A549 (cell line): ENCODE measurements at regions not wholly inside any gene's neighbourhood (a gene's known extent, or its start where the extent isn't known, plus 50 kb on each side); places are given as distances from the start of the nearest gene placed in this dataset.

Experiments used
- ATAC-seq, 2 experiments: fragments of 200-7000 bp in 1 of 2; fragments of >200 bp in 1 of 2; cut with Nextera tagmentation in 1 of 2; cut with Tn5 transposase in 1 of 2; 3 replicates each; pipeline versions ENCODE4 v1.8.0 to v1.9.1; 2018 to 2020; ENCODE audit warnings: mild to moderate bottlenecking in 1 of 2, moderate library complexity in 1 of 2
- CTCF ChIA-PET: fragments of 300-600 bp; sonication (Branson Sonifier 250); formaldehyde crosslinking; extraction: SDS; loops from one replicate; lab custom pipeline; 2021; ENCODE audit warnings: antibody characterized with exemption, inconsistent platforms; lab: Yijun Ruan, JAX
- POLR2A ChIA-PET: fragments of 350-600 bp; formaldehyde crosslinking; extraction: SDS; loops from one replicate; lab custom pipeline; 2021; ENCODE audit warnings: antibody characterized with exemption, inconsistent platforms; lab: Yijun Ruan, JAX
- DNase-seq, 2 experiments: peaks; one replicate each; pipeline versions ENCODE4 v3.0.0 to v3.0.0-alpha.2; 2011 to 2016; ENCODE audit warnings: low read depth in 1 of 2, low spot score in 1 of 2
- FAIRE-seq: peaks from 2 replicates; lab custom pipeline; 2011; peaks lifted over from hg19 to GRCh38; lab: Jason Lieb, UNC
- H3K27ac ChIP-seq, 2 experiments: fragments of >200 bp; sonication (Bioruptor Twin); formaldehyde crosslinking; 3 replicates each; pipeline ENCODE4 v1.5.1; 2016 to 2017
- H3K4me1 ChIP-seq: fragments of >200 bp; sonication (Bioruptor Twin); formaldehyde crosslinking; 3 replicates; pipeline ENCODE4 v1.6.1; 2016
- H3K4me2 ChIP-seq: fragments of >200 bp; sonication (Bioruptor Twin); formaldehyde crosslinking; 3 replicates; pipeline ENCODE4 v1.6.1; 2016
- H3K4me3 ChIP-seq: fragments of >200 bp; sonication (Bioruptor Twin); formaldehyde crosslinking; 3 replicates; pipeline ENCODE4 v1.5.1; 2016
- H3K9me3 ChIP-seq: fragments of >200 bp; sonication (Bioruptor Twin); formaldehyde crosslinking; 3 replicates; pipeline ENCODE4 v1.6.1; 2016
- E2F6 ChIP-seq: IDR thresholded peaks from 2 replicates; pipeline ENCODE4 v1.6.1; 2012; ENCODE audit warnings: low read depth, borderline replicate concordance
- ELK1 ChIP-seq: fragments of 150-350 bp; IDR thresholded peaks from 2 replicates; pipeline ENCODE4 v1.6.1; 2014; ENCODE audit warnings: low read depth, mild to moderate bottlenecking, low read length
- FOSL2 ChIP-seq, 2 experiments: fragments of 450-650 bp in 1 of 2; fragments of >200 bp in 1 of 2; sonication (Bioruptor Twin) in 1 of 2; formaldehyde crosslinking; IDR thresholded peaks; 2 replicates each; pipeline versions ENCODE4 v1.5.0 to v1.6.1; 2016 to 2020; ENCODE audit warnings: mild to moderate bottlenecking in 1 of 2, moderate library complexity in 1 of 2
- FOXS1 ChIP-seq: fragments of 250-450 bp; sonication (Bioruptor Pico); IDR thresholded peaks from 2 replicates; pipeline ENCODE4 v1.5.0; 2020; ENCODE audit warnings: mild to moderate bottlenecking, moderate library complexity
- HOXB5 ChIP-seq: fragments of 250-450 bp; sonication (Bioruptor Pico); IDR thresholded peaks from 2 replicates; pipeline ENCODE4 v1.5.0; 2020; ENCODE audit warnings: mild to moderate bottlenecking, moderate library complexity
- JUNB ChIP-seq: fragments of >200 bp; sonication (Bioruptor Twin); formaldehyde crosslinking; IDR thresholded peaks from 2 replicates; pipeline ENCODE4 v1.6.1; 2016
- KDM5A ChIP-seq: fragments of 200-600 bp; sonication (generic); IDR thresholded peaks from 2 replicates; pipeline ENCODE4 v1.6.1; 2016; ENCODE audit warnings: antibody characterized with exemption, mild to moderate bottlenecking
- MAZ ChIP-seq: fragments of 150-350 bp; IDR thresholded peaks from 2 replicates; pipeline ENCODE4 v1.6.1; 2014; ENCODE audit warnings: antibody characterized with exemption, low read depth, low read length, borderline replicate concordance
- PBX3 ChIP-seq: IDR thresholded peaks from 2 replicates; pipeline ENCODE4 v1.6.1; 2012
- POLR2AphosphoS2 ChIP-seq: conservative IDR thresholded peaks from 2 replicates; pipeline ENCODE4 v1.6.1; 2012; ENCODE audit warnings: low read length, improper control_type of control experiment, inconsistent platforms
- RARB ChIP-seq: fragments of 250-450 bp; sonication (Bioruptor Pico); IDR thresholded peaks from 2 replicates; pipeline ENCODE4 v1.8.0; 2021; ENCODE audit warnings: mild to moderate bottlenecking, moderate library complexity
- REST ChIP-seq: fragments of 200-600 bp; sonication (generic); IDR thresholded peaks from 2 replicates; pipeline ENCODE4 v1.6.1; 2016; ENCODE audit warnings: antibody characterized with exemption, mild to moderate bottlenecking, moderate library complexity
- USF2 ChIP-seq: fragments of 450-650 bp; IDR thresholded peaks from 2 replicates; pipeline ENCODE4 v1.6.1; 2014; ENCODE audit warnings: antibody characterized with exemption
- WGBS: methylation state at CpG from one replicate; pipeline ENCODE4 v1.1.6; 2017; ENCODE audit errors: missing lambda C conversion rate; 5-methylcytosine and 5-hydroxymethylcytosine counted together

- TF ChIP-seq KDM5A: no peak
- no peak for TF ChIP-seq POLR2AphosphoS2
- TF ChIP-seq ELK1: no peak
- no peak for TF ChIP-seq E2F6
- no peak for TF ChIP-seq RARB (CRISPR knock-in tag)
- no peak for TF ChIP-seq MAZ
- no peak for TF ChIP-seq JUNB
- TF ChIP-seq FOSL2 (IDR thresholded peaks at IDR 0.05): no peak
- TF ChIP-seq FOSL2 (CRISPR knock-in tag; IDR thresholded peaks at IDR 0.05): no peak
- no peak for TF ChIP-seq FOXS1 (CRISPR knock-in tag)
- TF ChIP-seq REST: no peak
- no peak for TF ChIP-seq PBX3
- ChIA-PET POLR2A (no interaction called here), CTCF (interaction anchor here (0.6 kb wide), 1 partner anchor 185 kb away, joined by 3 read pairs; no protein-coding TSS in a partner anchor)
- DNase-seq (no peak), ATAC-seq (no peak), FAIRE-seq (no peak)
- 11% methylated on average over 10 of the region's 11 CpGs for WGBS
- Histone ChIP-seq H3K9me3 (no peaks in the 10 kb centered on the region), H3K4me2 (no peak overlapping the region), H3K4me1 (no peaks in the 10 kb centered on the region), H3K27ac (no peak overlapping the region), H3K4me3 (no peak overlapping the region)
Measured at GRCh38 chr5:179422908-179423481, 77.7 kb upstream of the ADAMTS2 start.

- DNase-seq (no peak), FAIRE-seq (no peak), ATAC-seq (no peak)
- no peak overlapping the region for H3K4me2 ChIP-seq
- CTCF ChIA-PET: no interaction called here
- 14% methylated on average over 6 of the region's 7 CpGs for WGBS
- H3K4me1 ChIP-seq: no peaks in the 10 kb centered on the region
- H3K9me3 ChIP-seq: no peaks in the 10 kb centered on the region; the same call in 2 of the 3 replicates
- no peak overlapping the region for H3K4me3 ChIP-seq
- TF ChIP-seq FOSL2 (IDR thresholded peaks at IDR 0.05) (no peak), FOSL2 (CRISPR knock-in tag; IDR thresholded peaks at IDR 0.05) (no peak)
- no peak overlapping the region for H3K27ac ChIP-seq
- POLR2A ChIA-PET: no interaction called here
Measured at GRCh38 chr5:179422213-179422855, 77.1 kb upstream of the ADAMTS2 start.

- H3K9me3 ChIP-seq: peaks cover 1% of the 10 kb centered on the region; the same call in 1 of the 3 replicates
- no peaks in the 10 kb centered on the region for H3K4me1 ChIP-seq
- ATAC-seq: no peak
- DNase-seq: no peak
- ChIA-PET CTCF (no interaction called here), POLR2A (no interaction called here)
- no peak overlapping the region for H3K27ac ChIP-seq
- no peak overlapping the region for H3K4me2 ChIP-seq
- no peak overlapping the region for H3K4me3 ChIP-seq
- no peak for TF ChIP-seq HOXB5 (CRISPR knock-in tag)
- TF ChIP-seq REST: peak; percentile 30; the same call in 1 of the 2 replicates
- TF ChIP-seq USF2: no peak
- WGBS: 24% methylated on average over 13 of the region's 15 CpGs
- FAIRE-seq: no peak
Measured at GRCh38 chr5:179421144-179421901, 76.1 kb upstream of the ADAMTS2 start.
